Inflammatory macrophage treated with lipopolysaccharide for 1 hour (primary cell): ENCODE measurements at regions not wholly inside any gene's neighbourhood (a gene's known extent, or its start where the extent isn't known, plus 50 kb on each side); places are given as distances from the start of the nearest gene placed in this dataset.

Experiments used
- DNase-seq, 2 donors: peaks; one replicate each; pipeline ENCODE4 v3.0.0-alpha.2; 2020 to 2022

DNA sequence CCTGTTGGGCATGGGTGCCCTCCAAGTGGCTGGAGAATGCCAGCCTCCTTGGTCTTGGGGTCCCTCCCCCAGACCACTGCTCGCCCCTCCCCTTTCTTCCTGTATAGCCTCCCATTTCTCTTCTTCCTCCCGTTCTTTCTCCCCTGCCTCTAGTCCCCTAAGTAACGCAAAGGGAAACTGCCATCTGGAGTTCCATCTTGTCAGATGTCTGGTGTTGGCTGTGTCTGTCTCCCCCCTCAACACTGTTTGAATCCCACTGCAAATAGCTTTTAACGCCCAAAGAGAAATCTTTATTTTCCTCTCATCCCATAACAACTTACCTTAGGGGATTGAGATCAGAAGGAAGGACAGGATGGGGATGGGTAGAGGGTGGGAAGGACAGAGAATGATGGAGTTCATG, 55.3 kb upstream of the CSF3R start:
- no peak for DNase-seq

GRCh38 chr1:36537190-36537768, 54.6 kb upstream of the CSF3R start:
- DNase-seq, result no peak

- DNase-seq, result no peak
Measured at GRCh38 chr1:36536727-36537126, 54.0 kb upstream of the CSF3R start.

- no peak for DNase-seq
Measured at GRCh38 chr1:36534711-36535412, 52.1 kb upstream of the CSF3R start.

GRCh38 chr1:36533897-36534296, 51.2 kb upstream of the CSF3R start:
- no peak for DNase-seq

DNA sequence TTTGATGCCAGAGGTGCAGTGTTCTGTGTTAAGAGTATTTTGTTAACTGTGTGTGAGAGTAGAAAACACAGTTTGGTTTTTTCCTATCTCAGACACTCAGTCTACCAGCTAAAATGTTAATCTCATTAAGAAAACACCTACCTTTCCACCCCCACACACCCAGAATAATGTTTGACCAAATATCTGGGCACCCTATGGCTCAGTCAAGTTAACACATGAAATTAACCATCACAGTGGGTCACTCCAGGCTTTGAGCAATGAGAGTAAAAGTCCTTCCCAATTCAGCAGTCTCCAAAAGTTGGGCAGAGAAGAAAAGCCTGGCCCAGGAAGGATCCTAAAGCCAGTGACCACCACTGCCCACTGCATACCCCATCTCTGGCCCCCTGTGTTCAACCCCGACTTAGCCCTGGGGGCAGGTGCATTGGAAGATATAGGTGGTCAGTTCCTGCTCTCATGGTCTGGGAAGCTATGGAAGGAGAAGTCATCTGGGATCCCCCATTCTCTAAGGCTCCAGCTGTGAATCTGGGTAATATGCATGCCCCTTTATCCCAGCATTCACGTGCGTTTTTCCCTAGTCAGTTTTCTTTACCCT, 50.2 kb upstream of the CSF3R start:
- no peak for DNase-seq
